ENCODE measurements at regions not wholly inside any gene's neighbourhood (a gene's known extent, or its start where the extent isn't known, plus 50 kb on each side); places are given as distances from the start of the nearest gene placed in this dataset.

DNA sequence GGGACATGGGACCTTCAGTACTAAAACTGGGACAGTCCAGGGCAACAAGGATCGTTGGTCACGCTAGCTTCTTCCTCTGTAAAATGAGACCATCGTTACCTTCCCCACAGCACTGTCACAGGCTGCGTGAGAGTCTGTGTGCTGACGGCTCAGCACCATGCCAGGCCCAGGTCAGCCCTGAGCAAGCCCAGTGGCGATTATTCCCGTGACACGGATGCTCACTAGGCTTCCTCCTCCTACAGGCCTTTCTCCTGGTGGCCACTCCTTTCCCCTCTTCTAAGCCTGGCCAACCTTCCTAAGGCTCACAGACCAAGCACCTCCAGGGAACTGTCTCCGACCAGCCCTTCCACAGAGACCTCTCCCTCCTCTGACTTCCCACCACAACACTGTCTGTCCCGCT lies 69.3 kb upstream of the RUNX3 start:
- intact Hi-C loops (cut with micrococcal nuclease; ENCODE audit: unreplicated experiment) (no loop called here), in situ Hi-C loops (cut with HindIII; ENCODE audit: extremely low pct_ligation_motif_present, low pct_unique_long_range_greater_than_20kb) (no loop called here)
- BruUV-seq (replicated peaks): no TSS peak
- H3K79me2 ChIP-seq (ENCODE audit: insufficient read depth, low read length): no peaks in the 10 kb centered on the region
- DNase-seq (ENCODE audit: low spot score): no peak
- ChIA-PET POLR2A (no interaction called here), CTCF (ENCODE audit: low intra/inter-chr PET ratio, low total read pairs) (no interaction called here)
- no peak for ATAC-seq
- TF ChIP-seq NBN (conservative IDR thresholded peaks at IDR 0.05) (no peak), ZNF850 (CRISPR knock-in tag; conservative IDR thresholded peaks at IDR 0.05) (no peak), XBP1 (CRISPR knock-in tag; IDR thresholded peaks at IDR 0.05) (no peak), ZNF503 (CRISPR knock-in tag; IDR thresholded peaks at IDR 0.05) (no peak), FOXP1 (IDR thresholded peaks at IDR 0.05) (no peak), FOXP1 (CRISPR knock-in tag; IDR thresholded peaks at IDR 0.05) (no peak), FOXC1 (CRISPR knock-in tag; IDR thresholded peaks at IDR 0.05; ENCODE audit: borderline replicate concordance) (no peak), ZNF747 (CRISPR knock-in tag; IDR thresholded peaks at IDR 0.05; ENCODE audit: borderline replicate concordance) (no peak), ZNF432 (CRISPR knock-in tag; IDR thresholded peaks at IDR 0.05; ENCODE audit: borderline replicate concordance) (no peak)
- TF ChIP-seq, protein P1, sequence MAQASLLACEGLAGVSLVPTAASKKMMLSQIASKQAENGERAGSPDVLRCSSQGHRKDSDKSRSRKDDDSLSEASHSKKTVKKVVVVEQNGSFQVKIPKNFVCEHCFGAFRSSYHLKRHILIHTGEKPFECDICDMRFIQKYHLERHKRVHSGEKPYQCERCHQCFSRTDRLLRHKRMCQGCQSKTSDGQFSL (CRISPR knock-in tag; IDR thresholded peaks at IDR 0.05): no peak
- TF ChIP-seq, protein P2, sequence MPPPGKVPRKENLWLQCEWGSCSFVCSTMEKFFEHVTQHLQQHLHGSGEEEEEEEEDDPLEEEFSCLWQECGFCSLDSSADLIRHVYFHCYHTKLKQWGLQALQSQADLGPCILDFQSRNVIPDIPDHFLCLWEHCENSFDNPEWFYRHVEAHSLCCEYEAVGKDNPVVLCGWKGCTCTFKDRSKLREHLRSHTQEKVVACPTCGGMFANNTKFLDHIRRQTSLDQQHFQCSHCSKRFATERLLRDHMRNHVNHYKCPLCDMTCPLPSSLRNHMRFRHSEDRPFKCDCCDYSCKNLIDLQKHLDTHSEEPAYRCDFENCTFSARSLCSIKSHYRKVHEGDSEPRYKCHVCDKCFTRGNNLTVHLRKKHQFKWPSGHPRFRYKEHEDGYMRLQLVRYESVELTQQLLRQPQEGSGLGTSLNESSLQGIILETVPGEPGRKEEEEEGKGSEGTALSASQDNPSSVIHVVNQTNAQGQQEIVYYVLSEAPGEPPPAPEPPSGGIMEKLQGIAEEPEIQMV (CRISPR knock-in tag; IDR thresholded peaks at IDR 0.05; ENCODE audit: low read depth): no peak
- TF ChIP-seq, protein P3, sequence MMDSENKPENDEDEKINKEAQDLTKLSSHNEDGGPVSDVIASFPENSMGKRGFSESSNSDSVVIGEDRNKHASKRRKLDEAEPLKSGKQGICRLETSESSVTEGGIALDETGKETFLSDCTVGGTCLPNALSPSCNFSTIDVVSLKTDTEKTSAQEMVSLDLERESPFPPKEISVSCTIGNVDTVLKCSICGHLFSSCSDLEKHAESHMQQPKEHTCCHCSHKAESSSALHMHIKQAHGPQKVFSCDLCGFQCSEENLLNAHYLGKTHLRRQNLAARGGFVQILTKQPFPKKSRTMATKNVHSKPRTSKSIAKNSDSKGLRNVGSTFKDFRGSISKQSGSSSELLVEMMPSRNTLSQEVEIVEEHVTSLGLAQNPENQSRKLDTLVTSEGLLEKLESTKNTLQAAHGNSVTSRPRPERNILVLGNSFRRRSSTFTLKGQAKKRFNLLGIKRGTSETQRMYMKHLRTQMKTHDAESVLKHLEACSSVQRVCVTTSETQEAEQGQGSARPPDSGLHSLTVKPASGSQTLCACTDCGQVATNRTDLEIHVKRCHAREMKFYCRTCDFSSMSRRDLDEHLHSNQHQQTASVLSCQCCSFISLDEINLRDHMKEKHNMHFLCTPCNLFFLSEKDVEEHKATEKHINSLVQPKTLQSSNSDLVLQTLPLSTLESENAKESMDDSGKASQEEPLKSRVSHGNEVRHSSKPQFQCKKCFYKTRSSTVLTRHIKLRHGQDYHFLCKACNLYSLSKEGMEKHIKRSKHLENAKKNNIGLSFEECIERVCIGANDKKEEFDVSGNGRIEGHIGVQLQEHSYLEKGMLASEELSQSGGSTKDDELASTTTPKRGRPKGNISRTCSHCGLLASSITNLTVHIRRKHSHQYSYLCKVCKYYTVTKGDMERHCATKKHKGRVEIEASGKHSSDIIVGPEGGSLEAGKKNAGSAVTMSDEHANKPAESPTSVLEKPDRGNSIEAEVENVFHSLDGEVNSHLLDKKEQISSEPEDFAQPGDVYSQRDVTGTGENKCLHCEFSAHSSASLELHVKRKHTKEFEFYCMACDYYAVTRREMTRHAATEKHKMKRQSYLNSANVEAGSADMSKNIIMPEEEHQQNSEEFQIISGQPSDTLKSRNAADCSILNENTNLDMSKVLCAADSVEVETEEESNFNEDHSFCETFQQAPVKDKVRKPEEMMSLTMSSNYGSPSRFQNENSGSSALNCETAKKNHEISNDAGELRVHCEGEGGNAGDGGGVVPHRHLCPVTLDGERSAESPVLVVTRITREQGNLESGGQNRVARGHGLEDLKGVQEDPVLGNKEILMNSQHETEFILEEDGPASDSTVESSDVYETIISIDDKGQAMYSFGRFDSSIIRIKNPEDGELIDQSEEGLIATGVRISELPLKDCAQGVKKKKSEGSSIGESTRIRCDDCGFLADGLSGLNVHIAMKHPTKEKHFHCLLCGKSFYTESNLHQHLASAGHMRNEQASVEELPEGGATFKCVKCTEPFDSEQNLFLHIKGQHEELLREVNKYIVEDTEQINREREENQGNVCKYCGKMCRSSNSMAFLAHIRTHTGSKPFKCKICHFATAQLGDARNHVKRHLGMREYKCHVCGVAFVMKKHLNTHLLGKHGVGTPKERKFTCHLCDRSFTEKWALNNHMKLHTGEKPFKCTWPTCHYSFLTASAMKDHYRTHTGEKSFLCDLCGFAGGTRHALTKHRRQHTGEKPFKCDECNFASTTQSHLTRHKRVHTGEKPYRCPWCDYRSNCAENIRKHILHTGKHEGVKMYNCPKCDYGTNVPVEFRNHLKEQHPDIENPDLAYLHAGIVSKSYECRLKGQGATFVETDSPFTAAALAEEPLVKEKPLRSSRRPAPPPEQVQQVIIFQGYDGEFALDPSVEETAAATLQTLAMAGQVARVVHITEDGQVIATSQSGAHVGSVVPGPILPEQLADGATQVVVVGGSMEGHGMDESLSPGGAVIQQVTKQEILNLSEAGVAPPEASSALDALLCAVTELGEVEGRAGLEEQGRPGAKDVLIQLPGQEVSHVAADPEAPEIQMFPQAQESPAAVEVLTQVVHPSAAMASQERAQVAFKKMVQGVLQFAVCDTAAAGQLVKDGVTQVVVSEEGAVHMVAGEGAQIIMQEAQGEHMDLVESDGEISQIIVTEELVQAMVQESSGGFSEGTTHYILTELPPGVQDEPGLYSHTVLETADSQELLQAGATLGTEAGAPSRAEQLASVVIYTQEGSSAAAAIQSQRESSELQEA (CRISPR knock-in tag; IDR thresholded peaks at IDR 0.05; ENCODE audit: not compliant biosample characterization): no peak
- H3K27ac ChIP-seq (ENCODE audit: extremely low read length, insufficient read depth, low read length): no peak overlapping the region
- H3K9ac ChIP-seq (ENCODE audit: insufficient read depth, low read depth, low read length): no peak overlapping the region
- no peak overlapping the region for H3K4me3 ChIP-seq (replicated peaks in 1 of 3; ENCODE audit: insufficient read depth in 1 of 3, low read depth in 2 of 3, low read length in 3 of 3)
- no peaks in the 10 kb centered on the region for H4K20me1 ChIP-seq (ENCODE audit: insufficient read depth, low read length)
- no peak overlapping the region for H2AFZ ChIP-seq (ENCODE audit: low read length)
- H3K36me3 ChIP-seq (replicated peaks in 1 of 2; ENCODE audit: control insufficient read depth in 1 of 2, insufficient read depth in 2 of 2, low read length in 2 of 2): no peaks in the 10 kb centered on the region
- H3K4me1 ChIP-seq (ENCODE audit: insufficient read depth, low read length): peaks cover 12% of the 10 kb centered on the region
- WGBS (ENCODE audit: low lambda C conversion rate): 19% methylated on average over 6 of the region's 10 CpGs
- no peak overlapping the region for H3K4me2 ChIP-seq (ENCODE audit: low read depth, low read length)
- no peak for FAIRE-seq
- H3K9me3 ChIP-seq (ENCODE audit: low read length): no peaks in the 10 kb centered on the region
- no peaks in the 10 kb centered on the region; a peak in 2 of 5 replicates for H3K27me3 ChIP-seq (ENCODE audit: control insufficient read depth in 1 of 2, insufficient read depth in 2 of 2, low read length in 2 of 2)

All from HepG2 (cell line).